ENCODE measurements at regions not wholly inside any gene's neighbourhood (a gene's known extent, or its start where the extent isn't known, plus 50 kb on each side); places are given as distances from the start of the nearest gene placed in this dataset.

- no peak for DNase-seq (ENCODE audit: low read depth)
These were observed 169.6 kb upstream of the ANO3 start for GRCh38 chr11:26162291-26162690.

GRCh38 chr11:26186389-26186788, 145.5 kb upstream of the ANO3 start:
- no peak for DNase-seq (ENCODE audit: low read depth)

GRCh38 chr11:26187639-26188038, 144.3 kb upstream of the ANO3 start:
- DNase-seq (ENCODE audit: low read depth), result peak; percentile 2

- no peak for DNase-seq (ENCODE audit: low read depth)
These were observed 143.4 kb upstream of the ANO3 start for GRCh38 chr11:26188554-26188953.

- no peak for DNase-seq (ENCODE audit: low read depth)
These were observed 140.7 kb upstream of the ANO3 start for GRCh38 chr11:26191193-26191592.

- no peak for DNase-seq (ENCODE audit: low read depth)
These were observed 138.1 kb upstream of the ANO3 start for GRCh38 chr11:26193694-26194365.

- no peak for DNase-seq (ENCODE audit: low read depth)
These were observed 137.0 kb upstream of the ANO3 start for GRCh38 chr11:26194881-26195280.

GRCh38 chr11:26198532-26199096, 133.3 kb upstream of the ANO3 start:
- DNase-seq (ENCODE audit: low read depth), result no peak

- DNase-seq (ENCODE audit: low read depth), result no peak
These were observed 132.4 kb upstream of the ANO3 start for GRCh38 chr11:26199331-26200095.

GRCh38 chr11:26201411-26201810, 130.5 kb upstream of the ANO3 start:
- peak; percentile 1 for DNase-seq (ENCODE audit: low read depth)

- no peak for DNase-seq (ENCODE audit: low read depth)
These were observed 129.2 kb upstream of the ANO3 start for GRCh38 chr11:26202754-26203153.

GRCh38 chr11:26204101-26204500, 127.8 kb upstream of the ANO3 start:
- no peak for DNase-seq (ENCODE audit: low read depth)

- DNase-seq (ENCODE audit: low read depth), result no peak
These were observed 127.1 kb upstream of the ANO3 start for GRCh38 chr11:26204839-26205238.

- no peak for DNase-seq (ENCODE audit: low read depth)
These were observed 112.5 kb upstream of the ANO3 start for GRCh38 chr11:26219183-26220117.

GRCh38 chr11:26225646-26226045, 106.3 kb upstream of the ANO3 start:
- no peak for DNase-seq (ENCODE audit: low read depth)

GRCh38 chr11:26227301-26227746, 104.6 kb upstream of the ANO3 start:
- peak; percentile 9 for DNase-seq (ENCODE audit: low read depth)

GRCh38 chr11:26227883-26228502, 103.9 kb upstream of the ANO3 start:
- DNase-seq (ENCODE audit: low read depth), result no peak

- DNase-seq (ENCODE audit: low read depth), result no peak
These were observed 103.2 kb upstream of the ANO3 start for GRCh38 chr11:26228778-26229177.

GRCh38 chr11:26229257-26229656, 102.7 kb upstream of the ANO3 start:
- DNase-seq (ENCODE audit: low read depth), result no peak

- DNase-seq (ENCODE audit: low read depth), result no peak
These were observed 101.9 kb upstream of the ANO3 start for GRCh38 chr11:26229981-26230380.

GRCh38 chr11:26231252-26231661, 100.7 kb upstream of the ANO3 start:
- peak; percentile 13 for DNase-seq (ENCODE audit: low read depth)

Measured in M059J (cell line).